ENCODE measurements at regions not wholly inside any gene's neighbourhood (a gene's known extent, or its start where the extent isn't known, plus 50 kb on each side); places are given as distances from the start of the nearest gene placed in this dataset.

- no peak for TF ChIP-seq REST (IDR thresholded peaks at IDR 0.05; ENCODE audit: low read depth)
- no peak for TF ChIP-seq SRF (IDR thresholded peaks at IDR 0.05; ENCODE audit: low read depth)
- TF ChIP-seq CBX3 (IDR thresholded peaks at IDR 0.05; ENCODE audit: low read depth) = no peak
Measured at GRCh38 chr12:105581420-105581819, 250.9 kb downstream of the C12orf75 start (continued).

- BruUV-seq (replicated peaks) = no TSS peak
- POLR2A ChIA-PET = no interaction called here
- Histone ChIP-seq H4K20me1 (ENCODE audit: insufficient read depth) (no peaks in the 10 kb centered on the region), H3K4me3 (replicated peaks in 1 of 2; ENCODE audit: low read depth in 1 of 2, low read length in 2 of 2) (no peak overlapping the region), H2AFZ (ENCODE audit: low read depth, low read length, poor library complexity, severe bottlenecking) (no peak overlapping the region), H3K9me2 (ENCODE audit: insufficient read depth) (no peaks in the 10 kb centered on the region), H3K4me1 (ENCODE audit: control insufficient read depth in 1 of 2, insufficient read depth in 2 of 2, low read length in 2 of 2) (peaks cover 2 to 14% of the 10 kb centered on the region in 2 experiments; a peak in 2 of 4 replicates), H3K4me2 (ENCODE audit: low read length) (no peak overlapping the region), H3K36me3 (ENCODE audit: control insufficient read depth in 1 of 2, insufficient read depth in 2 of 2, low read length in 2 of 2) (no peaks in the 10 kb centered on the region), H3K9ac (ENCODE audit: low read length) (no peak overlapping the region), H3K9me3 (ENCODE audit: control insufficient read depth in 1 of 2, insufficient read depth in 1 of 2, low read depth in 1 of 2, low read length in 2 of 2) (no peaks in the 10 kb centered on the region), H3K27ac (ENCODE audit: low read depth, low read length) (no peak overlapping the region), H3K79me2 (ENCODE audit: insufficient read depth, low read length) (no peaks in the 10 kb centered on the region), H3K27me3 (ENCODE audit: insufficient read depth, low read length) (no peaks in the 10 kb centered on the region)
- ATAC-seq (no peak), DNase-seq (ENCODE audit: low read depth, low spot score) (no peak)
- intact Hi-C loops (cut with micrococcal nuclease) = no loop called here
- TF ChIP-seq SIN3A (IDR thresholded peaks at IDR 0.05; ENCODE audit: low read depth) (no peak), SRF (IDR thresholded peaks at IDR 0.05; ENCODE audit: low read depth) (no peak), RAD21 (IDR thresholded peaks at IDR 0.05; ENCODE audit: low read depth) (no peak), CTCF (IDR thresholded peaks at IDR 0.05 in 2 of 3, conservative IDR thresholded peaks at IDR 0.05 in 1 of 3; ENCODE audit: borderline replicate concordance in 1 of 3, insufficient read depth in 1 of 3, low read depth in 2 of 3, low read length in 2 of 3) (no peak), ZFX (IDR thresholded peaks at IDR 0.05) (no peak), POLR2A (IDR thresholded peaks at IDR 0.05; ENCODE audit: borderline replicate concordance, extremely low read depth, insufficient read depth, insufficient read length) (no peak), EZH2phosphoT487 (IDR thresholded peaks at IDR 0.05; ENCODE audit: borderline replicate concordance) (no peak), FOSL1 (IDR thresholded peaks at IDR 0.05; ENCODE audit: low read depth) (no peak)
- CTCF ChIA-PET = no interaction called here
- RAD21 ChIA-PET (ENCODE audit: low non-redundant PET in 1 of 2, low total read pairs in 2 of 2, uncharacterized antibody in 2 of 2, unreplicated experiment in 2 of 2) = no interaction called here
Measured at GRCh38 chr12:105585107-105585506, 254.6 kb downstream of the C12orf75 start.
